HG03139 (cell line): ENCODE measurements at regions not wholly inside any gene's neighbourhood (a gene's known extent, or its start where the extent isn't known, plus 50 kb on each side); places are given as distances from the start of the nearest gene placed in this dataset.
"Not testable (repeated sequence)": the region's sequence is repeated elsewhere in the genome, so short reads cannot be mapped to it uniquely, and the experiment has no call there.

Experiments used
- ATAC-seq: cut with Tn5 transposase; IDR thresholded peaks from one replicate; pipeline ENCODE4 v1.9.1; 2021; ENCODE audit not compliant: unreplicated experiment

GRCh38 chr7:106747804-106748203, 86.8 kb upstream of the CCDC71L start:
- no peak for ATAC-seq

GRCh38 chr7:106749165-106749564, 88.2 kb upstream of the CCDC71L start:
- no peak for ATAC-seq

GRCh38 chr7:106750773-106751172, 89.8 kb upstream of the CCDC71L start:
- no peak for ATAC-seq

GRCh38 chr7:106752367-106752766, 91.4 kb upstream of the CCDC71L start:
- no peak for ATAC-seq

- ATAC-seq: not testable (repeated sequence)
Measured at GRCh38 chr7:106755024-106755423, 94.1 kb upstream of the CCDC71L start.

GRCh38 chr7:106755641-106756040, 94.7 kb upstream of the CCDC71L start:
- no peak for ATAC-seq

GRCh38 chr7:106756071-106756470, 95.1 kb upstream of the CCDC71L start:
- ATAC-seq: no peak

GRCh38 chr7:106756884-106757283, 95.9 kb upstream of the CCDC71L start:
- no peak for ATAC-seq

- ATAC-seq: no peak
Measured at GRCh38 chr7:106757846-106758245, 96.9 kb upstream of the CCDC71L start.

- not testable (repeated sequence) for ATAC-seq
Measured at GRCh38 chr7:106762845-106763244, 101.9 kb upstream of the CCDC71L start.

GRCh38 chr7:106763717-106764116, 101.4 kb upstream of the PIK3CG start:
- ATAC-seq: no peak

- ATAC-seq: no peak
Measured at GRCh38 chr7:106765727-106766355, 99.2 kb upstream of the PIK3CG start.

- no peak for ATAC-seq
Measured at GRCh38 chr7:106766551-106766950, 98.5 kb upstream of the PIK3CG start.

GRCh38 chr7:106767078-106767477, 98.0 kb upstream of the PIK3CG start:
- ATAC-seq: no peak

- peak; percentile 54 for ATAC-seq
Measured at GRCh38 chr7:106767498-106768323, 97.4 kb upstream of the PIK3CG start.

- ATAC-seq: peak; percentile 57
Measured at GRCh38 chr7:106768324-106768751, 96.7 kb upstream of the PIK3CG start.

- no peak for ATAC-seq
Measured at GRCh38 chr7:106770191-106770590, 94.9 kb upstream of the PIK3CG start.

- ATAC-seq: no peak
Measured at GRCh38 chr7:106772655-106773108, 92.4 kb upstream of the PIK3CG start.

GRCh38 chr7:106773228-106773627, 91.9 kb upstream of the PIK3CG start:
- ATAC-seq: no peak

- ATAC-seq: no peak
Measured at GRCh38 chr7:106773721-106774120, 91.4 kb upstream of the PIK3CG start.

GRCh38 chr7:106774213-106774767, 90.8 kb upstream of the PIK3CG start:
- ATAC-seq: no peak
